Neural crest cell (in vitro differentiated cells): ENCODE measurements at regions not wholly inside any gene's neighbourhood (a gene's known extent, or its start where the extent isn't known, plus 50 kb on each side); places are given as distances from the start of the nearest gene placed in this dataset.

Experiments used
- DNase-seq: peaks from one replicate; pipeline ENCODE4 v3.0.0; 2021; ENCODE audit warnings: low read depth, mixed read lengths, low spot score
- H3K27ac Mint-ChIP-seq: one replicate; pipeline ENCODE4 v1.8.0; 2021; ENCODE audit warnings: mild to moderate bottlenecking, mixed read lengths; ENCODE audit not compliant: unreplicated experiment
- H3K27me3 Mint-ChIP-seq: 2 replicates; pipeline ENCODE4 v1.8.0; 2021; ENCODE audit warnings: low read depth, mild to moderate bottlenecking, mixed read lengths
- H3K36me3 Mint-ChIP-seq: 2 replicates; pipeline ENCODE4 v1.8.0; 2021; ENCODE audit warnings: low read depth, mild to moderate bottlenecking, mixed read lengths
- H3K4me1 Mint-ChIP-seq: 2 replicates; pipeline ENCODE4 v1.8.0; 2021; ENCODE audit warnings: mixed read lengths
- H3K4me3 Mint-ChIP-seq: one replicate; pipeline ENCODE4 v1.8.0; 2021; ENCODE audit warnings: mild to moderate bottlenecking, mixed read lengths
- H3K9me3 Mint-ChIP-seq: 2 replicates; pipeline ENCODE4 v1.8.0; 2021; ENCODE audit warnings: mixed read lengths
- CTCF ChIP-seq: fragments of 200-600 bp; sonication (generic); conservative IDR thresholded peaks from 2 replicates; pipeline ENCODE4 v1.5.0; 2021; ENCODE audit warnings: antibody characterized with exemption, mild to moderate bottlenecking

- no peak for DNase-seq
- H3K36me3 Mint-ChIP-seq = no peaks in the 10 kb centered on the region
- H3K4me3 Mint-ChIP-seq = no peak overlapping the region
- no peak for TF ChIP-seq CTCF
- peaks cover 2% of the 10 kb centered on the region for H3K9me3 Mint-ChIP-seq
- no peak overlapping the region for H3K27ac Mint-ChIP-seq
- H3K27me3 Mint-ChIP-seq = no peaks in the 10 kb centered on the region
- H3K4me1 Mint-ChIP-seq = peaks cover 23% of the 10 kb centered on the region
These were observed 739.4 kb downstream of the MCTP2 start for GRCh38 chr15:94970802-94971201.

DNA sequence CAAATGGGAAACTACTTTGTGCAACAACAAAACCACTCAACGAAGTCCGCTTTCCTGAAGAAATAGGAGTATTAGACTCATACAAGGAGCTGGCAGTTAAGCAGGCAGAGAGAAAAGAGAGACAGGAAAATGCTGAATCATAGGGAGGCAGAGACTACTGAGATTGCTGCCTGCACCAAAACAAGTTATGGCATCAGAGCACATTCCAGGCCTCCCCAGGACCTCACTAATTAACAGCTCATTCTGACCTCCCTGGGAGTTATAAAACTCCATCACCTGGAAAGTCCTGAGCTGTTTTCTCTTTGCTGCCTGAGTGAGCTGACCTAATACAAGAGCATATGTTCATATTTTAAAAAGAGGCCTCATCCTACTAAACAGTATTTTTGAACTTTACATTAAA, 741.0 kb downstream of the MCTP2 start:
- no peak for TF ChIP-seq CTCF
- Mint-ChIP-seq H3K4me3 (no peak overlapping the region), H3K27me3 (no peaks in the 10 kb centered on the region), H3K4me1 (peaks cover 23% of the 10 kb centered on the region), H3K36me3 (no peaks in the 10 kb centered on the region), H3K27ac (peak overlapping the region; percentile 88), H3K9me3 (peaks cover 2% of the 10 kb centered on the region)
- DNase-seq = no peak

GRCh38 chr15:94987085-94987484, 755.7 kb downstream of the MCTP2 start:
- no peak overlapping the region for H3K4me3 Mint-ChIP-seq
- no peaks in the 10 kb centered on the region for H3K4me1 Mint-ChIP-seq
- H3K27ac Mint-ChIP-seq = no peak overlapping the region
- no peaks in the 10 kb centered on the region for H3K27me3 Mint-ChIP-seq
- peaks cover 23% of the 10 kb centered on the region for H3K36me3 Mint-ChIP-seq
- peaks cover 24% of the 10 kb centered on the region for H3K9me3 Mint-ChIP-seq
- no peak for DNase-seq
- TF ChIP-seq CTCF = no peak

DNA sequence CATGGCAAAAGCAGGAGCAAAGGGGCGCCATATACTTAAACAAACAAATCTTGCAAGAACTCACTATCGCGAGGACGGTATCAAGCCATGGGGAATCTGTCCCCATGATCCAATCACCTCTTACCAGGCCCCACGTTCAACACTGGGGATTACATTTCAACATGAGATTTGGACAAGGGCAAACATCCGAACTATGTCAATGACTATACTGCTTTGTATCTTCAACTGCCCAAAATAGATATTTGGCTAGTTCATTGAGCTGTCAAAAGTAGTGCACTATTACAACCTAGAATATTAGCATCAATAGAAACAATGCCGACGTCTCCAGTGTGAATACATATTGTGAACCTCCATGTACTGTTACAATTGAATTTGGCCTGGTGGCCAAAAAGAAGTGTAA, 760.4 kb downstream of the MCTP2 start:
- Mint-ChIP-seq H3K4me1 (no peaks in the 10 kb centered on the region), H3K27me3 (no peaks in the 10 kb centered on the region), H3K36me3 (peaks cover 9% of the 10 kb centered on the region), H3K4me3 (no peak overlapping the region), H3K9me3 (peaks cover 18% of the 10 kb centered on the region), H3K27ac (no peak overlapping the region)
- DNase-seq = no peak
- no peak for TF ChIP-seq CTCF

DNA sequence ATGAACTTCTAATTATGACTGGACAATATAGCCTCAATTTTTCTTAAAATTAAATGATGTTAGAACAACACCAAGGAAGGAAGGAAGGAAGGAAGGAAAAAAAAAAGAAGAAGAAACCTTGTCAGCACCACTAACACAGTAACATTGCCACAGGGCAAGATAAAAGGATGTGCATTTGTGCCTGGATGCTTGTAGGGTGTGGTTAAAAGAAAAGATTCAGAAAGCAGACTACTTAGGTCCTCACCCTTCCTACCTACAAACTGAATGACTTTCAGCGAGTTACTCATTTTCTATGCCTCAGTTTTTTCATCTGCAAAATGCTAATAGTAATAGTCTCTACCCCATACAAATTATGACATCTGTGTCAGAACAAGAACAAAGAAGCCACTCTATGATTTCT, 778.3 kb downstream of the MCTP2 start:
- H3K4me1 Mint-ChIP-seq = no peaks in the 10 kb centered on the region
- H3K9me3 Mint-ChIP-seq = peaks cover 9% of the 10 kb centered on the region
- H3K36me3 Mint-ChIP-seq = no peaks in the 10 kb centered on the region
- no peak overlapping the region for H3K4me3 Mint-ChIP-seq
- no peak overlapping the region for H3K27ac Mint-ChIP-seq
- no peaks in the 10 kb centered on the region for H3K27me3 Mint-ChIP-seq
- TF ChIP-seq CTCF = no peak
- DNase-seq = no peak

- H3K27me3 Mint-ChIP-seq = no peaks in the 10 kb centered on the region
- no peak overlapping the region for H3K4me3 Mint-ChIP-seq
- no peak overlapping the region for H3K27ac Mint-ChIP-seq
- DNase-seq = no peak
- H3K36me3 Mint-ChIP-seq = no peaks in the 10 kb centered on the region
- peaks cover 12% of the 10 kb centered on the region for H3K9me3 Mint-ChIP-seq
- no peak for TF ChIP-seq CTCF
- H3K4me1 Mint-ChIP-seq = no peaks in the 10 kb centered on the region
These were observed 782.0 kb downstream of the MCTP2 start for GRCh38 chr15:95013381-95013780.
